HCEC 1CT (cell line): ENCODE measurements at regions not wholly inside any gene's neighbourhood (a gene's known extent, or its start where the extent isn't known, plus 50 kb on each side); places are given as distances from the start of the nearest gene placed in this dataset.

ENCODE experiments used
- DNase-seq: peaks from one replicate; pipeline ENCODE4 v3.0.0-alpha.2; 2017

DNA sequence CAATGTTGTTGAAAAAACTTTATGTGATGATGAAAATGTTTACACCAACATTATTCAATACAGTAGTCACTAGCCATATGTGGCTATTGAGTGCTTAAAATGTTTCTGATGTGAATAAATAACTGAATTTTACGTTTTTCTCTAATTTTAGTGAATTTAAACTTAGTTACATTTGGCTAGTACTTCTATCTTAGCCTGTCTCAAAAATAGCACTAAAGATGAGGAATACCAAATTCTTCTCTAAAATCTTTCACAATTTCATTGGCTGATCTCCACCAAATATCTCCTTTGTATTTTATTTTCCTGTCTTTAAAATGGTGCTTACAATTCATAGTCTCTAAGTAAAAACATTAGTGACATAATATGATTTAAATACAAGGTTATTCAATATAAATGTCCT is 83.7 kb upstream of the RND3 start:
- DNase-seq: no peak

DNA sequence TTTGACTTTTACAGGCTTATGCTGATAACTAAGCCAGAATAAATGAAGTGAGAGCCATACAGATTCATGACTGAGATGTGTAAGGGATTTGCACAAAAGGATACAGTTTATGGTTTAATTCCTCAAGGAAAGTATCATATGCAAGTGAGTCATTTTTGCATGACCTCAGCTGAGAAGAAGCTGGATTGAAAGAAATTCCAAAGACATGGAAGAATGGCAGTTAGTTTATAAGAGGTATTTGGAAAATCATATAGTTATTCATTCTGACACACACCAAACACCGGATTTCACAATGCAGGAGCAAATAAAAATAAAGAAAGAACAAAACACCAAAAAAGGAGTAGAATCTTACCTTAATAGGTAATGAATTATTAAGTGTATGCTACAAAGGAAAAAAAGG is 83.2 kb upstream of the RND3 start:
- peak; percentile 96 for DNase-seq

DNA sequence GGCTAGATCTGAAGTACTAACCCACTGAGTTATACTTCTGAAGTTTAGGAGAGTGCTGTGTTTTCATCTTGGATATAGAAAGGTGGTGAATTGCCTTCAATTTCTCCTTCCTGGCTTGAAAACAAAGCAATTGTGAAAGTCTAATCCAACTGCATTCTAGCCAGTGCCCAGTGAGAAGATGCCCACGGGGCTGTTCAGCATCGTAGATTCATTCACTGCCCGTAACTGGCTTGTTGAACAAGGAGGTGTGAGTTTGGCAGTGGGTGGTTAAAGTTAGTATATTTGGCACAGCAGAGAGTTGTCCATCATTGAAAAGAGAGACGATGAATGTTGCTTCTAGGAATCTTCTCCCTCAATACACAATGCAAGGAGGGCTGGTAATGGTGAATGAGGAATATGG is 82.3 kb upstream of the RND3 start:
- no peak for DNase-seq

DNA sequence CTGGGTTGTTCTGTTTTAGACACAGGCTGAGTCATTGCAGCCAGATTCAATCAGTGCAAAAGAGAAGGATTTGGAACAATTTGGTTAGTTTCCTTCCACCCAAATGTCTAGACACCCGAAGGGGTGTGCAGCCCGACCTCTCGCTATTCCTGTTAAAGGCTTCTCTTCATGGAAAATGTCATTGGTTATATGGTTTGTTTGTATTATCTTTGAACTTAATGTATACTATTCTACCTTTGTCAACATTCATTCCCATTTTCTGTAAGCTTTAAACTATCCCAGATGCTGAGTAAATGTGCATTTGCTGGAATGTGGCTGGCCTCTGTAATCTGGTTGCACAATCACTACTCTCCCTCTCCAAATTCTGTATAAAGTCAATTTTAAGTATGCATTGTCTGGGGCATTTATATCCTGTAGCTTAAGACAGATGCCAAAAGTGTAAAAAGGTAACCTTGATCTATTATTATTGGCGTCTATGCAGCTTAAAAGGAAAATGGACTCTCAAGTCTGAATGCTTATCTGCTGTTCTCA is 80.4 kb upstream of the RND3 start:
- DNase-seq: peak; percentile 62

DNA sequence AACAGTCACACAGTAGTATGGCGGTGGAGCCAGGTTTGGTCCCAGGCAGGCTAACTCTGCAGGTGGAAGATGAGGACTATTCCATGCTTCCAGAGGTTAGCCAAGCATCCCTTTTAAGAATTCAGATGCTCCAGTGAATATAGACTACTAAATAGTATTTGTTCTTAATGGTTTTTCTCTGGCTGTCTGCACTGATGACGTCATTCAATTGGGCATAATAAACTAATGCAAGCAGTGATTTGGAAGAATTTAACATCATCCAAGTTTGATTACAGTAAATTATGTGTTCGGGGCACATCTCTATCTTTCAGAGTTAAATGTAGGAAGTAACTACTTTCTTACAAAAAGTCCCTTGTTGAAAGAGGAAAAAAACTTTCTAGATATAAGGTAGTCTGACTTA is 78.8 kb upstream of the RND3 start:
- DNase-seq: no peak

DNA sequence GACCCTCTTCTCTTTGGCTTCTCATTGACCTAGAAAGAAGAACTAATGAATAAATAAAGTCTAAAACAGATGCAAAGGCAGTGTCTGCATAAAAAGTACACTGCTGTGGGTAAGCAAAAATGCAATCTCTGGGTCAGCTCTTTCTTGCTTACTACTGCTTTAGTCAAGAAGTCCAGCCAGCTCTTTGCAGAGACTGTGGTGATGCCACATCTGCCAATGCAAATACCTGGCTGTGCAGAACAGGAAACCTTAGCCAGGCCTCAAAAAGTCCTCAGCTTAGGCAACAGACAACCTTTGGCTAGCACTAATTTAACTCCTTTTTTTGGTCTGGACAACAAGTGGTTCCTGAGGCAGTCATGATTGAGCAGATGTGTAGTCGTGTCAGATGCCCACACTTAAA is 73.6 kb upstream of the RND3 start:
- DNase-seq: no peak

DNA sequence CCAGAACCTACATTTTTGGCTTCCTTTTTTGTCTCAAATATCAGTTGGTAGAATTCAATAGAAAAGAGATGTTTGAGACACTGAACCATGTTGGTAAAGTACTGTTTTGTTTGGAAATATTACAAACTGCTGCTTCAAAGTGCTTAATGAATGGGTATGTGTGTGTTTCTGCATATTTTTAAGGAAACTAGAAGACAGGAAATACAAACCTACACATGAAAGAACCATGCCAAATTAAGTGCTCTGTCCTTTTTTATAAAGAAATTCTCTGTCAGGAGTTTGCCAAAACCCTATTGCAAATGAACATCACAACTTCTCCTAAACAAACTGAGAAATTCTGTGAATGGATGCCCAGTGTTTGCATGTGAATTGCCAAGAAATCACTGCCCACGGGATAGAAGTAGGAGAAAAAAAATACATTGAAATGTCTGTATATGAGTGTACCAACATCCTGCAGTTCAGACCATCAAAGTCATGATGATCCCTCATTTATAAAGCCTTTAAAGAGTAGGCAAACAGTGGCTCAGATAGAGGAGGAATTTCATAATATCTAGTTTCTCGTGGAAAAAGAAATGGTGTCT is 69.6 kb upstream of the RND3 start:
- no peak for DNase-seq

DNA sequence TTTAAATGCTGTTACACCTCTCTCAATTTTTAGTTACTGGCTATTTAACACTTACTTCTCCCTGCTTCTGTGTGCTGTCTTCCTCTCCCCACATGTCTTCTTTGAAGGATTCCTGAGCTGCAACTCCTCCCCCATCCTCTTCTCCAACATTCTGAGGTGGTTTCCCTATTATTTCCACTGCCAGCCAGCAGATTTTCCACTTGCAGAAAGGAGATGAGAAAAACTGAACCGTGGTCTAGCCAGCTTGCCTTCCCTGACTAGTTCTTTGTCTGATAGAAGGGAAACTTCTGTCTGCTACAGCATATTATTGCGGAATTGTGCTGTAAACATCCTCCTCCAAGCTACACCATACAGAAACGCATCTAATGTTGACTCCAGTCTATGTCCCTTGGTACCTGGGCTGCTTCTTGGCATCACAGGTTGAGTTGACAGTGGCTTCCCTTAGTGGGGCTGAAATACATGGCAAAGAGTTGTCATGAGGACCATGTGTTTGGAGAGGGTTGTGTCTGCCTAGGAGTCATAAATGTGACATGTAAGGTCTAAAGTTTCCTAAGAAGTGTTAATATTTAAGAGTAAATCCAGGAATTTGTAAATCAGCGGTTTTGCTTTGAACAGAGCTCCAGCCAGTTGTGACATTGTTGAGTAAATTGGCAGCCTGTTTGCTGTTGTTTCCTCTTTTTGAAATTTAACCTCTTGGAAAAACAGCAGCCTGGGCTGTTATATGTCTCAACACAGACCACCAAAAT is 68.3 kb upstream of the RND3 start:
- no peak for DNase-seq

DNA sequence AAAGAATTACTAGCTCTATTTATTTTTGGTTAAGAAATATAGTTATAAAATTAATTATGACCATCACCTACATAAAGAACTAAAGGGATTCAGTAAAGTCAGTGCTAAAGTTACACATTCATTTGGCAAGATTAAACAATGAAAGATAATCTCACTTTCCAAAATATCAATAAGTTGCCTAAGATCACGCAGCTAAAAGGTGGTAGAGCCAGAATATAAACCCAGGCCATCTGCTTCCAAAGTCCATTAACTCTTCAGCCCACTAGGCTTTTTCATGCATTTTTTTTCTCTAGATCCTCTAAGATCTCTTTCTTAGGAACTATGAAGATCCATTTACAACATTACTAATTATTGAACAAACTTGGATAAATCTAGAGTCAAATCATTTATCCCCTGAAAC is 66.6 kb upstream of the RND3 start:
- no peak for DNase-seq

DNA sequence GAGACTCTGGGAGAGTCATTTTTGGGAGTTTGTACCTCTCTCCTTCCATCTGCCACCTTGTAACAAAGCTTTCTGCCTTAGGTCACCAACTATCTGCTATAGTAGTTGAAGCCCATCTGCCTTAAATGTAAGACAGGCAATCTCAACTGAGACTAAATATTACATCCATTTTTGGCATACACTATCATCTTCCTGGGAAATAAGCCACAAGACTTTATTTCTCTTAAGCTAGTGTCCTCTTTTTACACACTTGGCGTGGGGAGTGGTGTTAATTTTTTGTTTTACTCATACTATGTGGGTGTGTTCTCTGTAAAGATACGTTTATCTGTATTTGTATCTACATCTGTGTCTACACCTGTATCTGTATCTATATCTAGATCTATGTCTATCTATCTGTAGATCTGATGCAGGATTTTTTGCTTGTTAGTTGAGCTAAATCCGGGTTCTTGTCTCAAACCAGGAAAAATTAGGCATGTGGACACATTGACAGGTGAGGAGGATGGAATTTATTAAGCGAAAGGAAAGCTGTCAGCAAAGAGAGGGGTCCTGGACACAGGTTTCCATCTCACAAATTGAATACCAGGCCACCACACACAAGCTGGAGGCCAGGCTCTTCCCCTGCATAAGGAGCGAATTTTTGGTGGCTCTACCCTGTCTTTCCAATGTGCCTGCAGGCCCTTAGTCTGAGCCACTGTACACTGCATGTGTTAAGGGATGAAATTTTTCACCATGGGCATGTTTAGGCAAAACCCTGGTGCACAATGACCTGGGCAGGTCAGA is 64.8 kb upstream of the RND3 start:
- no peak for DNase-seq

DNA sequence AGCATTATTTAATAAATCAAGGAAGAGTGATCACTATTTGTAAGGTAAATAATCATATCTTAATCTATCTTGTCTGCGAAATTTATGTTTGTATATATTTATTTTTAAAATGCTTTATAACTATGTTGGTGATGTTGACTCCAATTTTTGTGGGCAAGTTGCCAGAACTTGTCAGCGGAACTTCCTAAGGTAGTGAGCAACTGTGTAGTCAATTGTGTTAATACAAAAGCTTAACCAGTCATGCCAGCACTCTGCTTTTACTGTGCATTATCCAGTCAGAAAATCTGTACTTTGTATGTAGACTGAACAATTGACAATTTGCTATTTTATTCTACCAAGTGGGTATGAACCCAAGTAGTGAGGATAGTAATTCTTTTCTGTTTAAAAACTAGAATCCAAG is 61.9 kb upstream of the RND3 start:
- no peak for DNase-seq

DNA sequence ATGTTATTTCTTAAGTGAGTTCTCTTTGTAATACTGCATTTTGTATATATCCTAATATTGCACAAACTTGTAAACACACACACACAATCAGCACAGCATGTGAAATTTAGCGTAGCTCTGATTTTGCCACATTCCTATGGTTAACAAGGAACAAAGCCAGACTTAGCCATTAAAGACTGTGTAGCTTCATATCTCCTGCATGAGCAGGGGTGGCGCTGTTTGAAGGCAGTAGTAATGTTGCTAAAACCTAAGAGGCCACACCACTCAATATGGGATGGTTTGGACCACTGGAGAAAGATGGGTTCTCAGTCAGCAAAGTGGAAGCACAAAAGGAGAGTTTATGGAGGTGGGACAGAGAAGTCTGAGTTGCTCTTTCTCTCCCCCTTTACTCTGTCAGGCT is 61.1 kb upstream of the RND3 start:
- peak; percentile 56 for DNase-seq

DNA sequence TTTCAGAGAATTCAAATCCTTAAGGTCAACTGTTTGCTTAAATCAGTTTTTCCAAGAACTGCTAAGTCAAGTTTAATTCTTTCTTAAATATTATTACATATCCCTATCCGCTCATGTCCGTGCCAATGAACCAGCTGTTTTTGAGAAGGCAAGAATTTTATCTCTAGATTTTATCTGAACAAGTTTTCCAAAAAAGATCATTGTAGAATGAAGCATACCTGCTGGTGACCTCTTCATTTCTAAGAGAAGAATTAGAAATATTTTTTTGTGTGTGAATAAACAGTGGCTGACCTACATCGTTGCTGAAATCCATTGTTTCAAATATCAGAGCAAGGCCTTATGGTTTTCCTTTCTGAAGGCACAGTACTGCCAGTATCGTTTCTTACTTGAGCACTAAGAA is 58.4 kb upstream of the RND3 start:
- no peak for DNase-seq

DNA sequence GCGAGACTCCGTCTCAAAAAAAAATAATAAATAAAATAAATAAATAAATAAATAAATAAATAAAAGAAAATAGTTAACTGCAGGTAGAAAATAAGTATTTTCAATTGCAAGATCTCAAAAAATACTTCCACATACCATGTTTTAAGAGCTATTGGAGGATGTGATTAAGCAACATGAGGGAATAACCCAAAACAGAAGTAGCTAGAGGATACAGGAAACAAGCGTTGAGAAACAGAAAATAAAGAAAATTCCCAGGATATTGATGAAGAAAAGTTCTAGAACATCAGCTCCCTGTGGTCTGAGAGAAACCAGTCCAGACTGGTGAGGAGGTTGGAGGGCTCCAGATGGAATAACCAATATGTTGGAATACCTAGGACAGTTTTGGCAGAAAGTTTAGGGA is 57.3 kb upstream of the RND3 start:
- no peak for DNase-seq

DNA sequence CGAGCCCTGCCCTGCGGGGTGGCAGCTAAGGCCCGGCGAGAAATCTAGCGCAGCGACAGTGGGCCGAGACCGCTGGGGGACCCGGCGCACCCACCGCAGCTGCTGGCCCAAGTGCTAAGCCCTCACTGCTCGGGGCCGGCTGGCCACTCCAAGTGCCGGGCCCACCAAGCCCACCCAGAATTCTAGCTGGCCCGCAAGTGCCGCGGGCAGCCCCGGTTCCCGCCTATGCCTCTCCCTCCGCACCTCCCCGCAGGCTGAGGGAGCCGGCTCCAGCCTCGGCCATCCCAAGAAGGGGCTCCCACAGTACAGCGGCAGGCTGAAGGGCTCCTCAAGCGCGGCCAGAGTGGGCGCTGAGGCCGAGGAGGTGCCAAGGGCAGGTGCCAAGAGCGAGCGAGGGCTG is 55.2 kb upstream of the RND3 start:
- DNase-seq: no peak

DNA sequence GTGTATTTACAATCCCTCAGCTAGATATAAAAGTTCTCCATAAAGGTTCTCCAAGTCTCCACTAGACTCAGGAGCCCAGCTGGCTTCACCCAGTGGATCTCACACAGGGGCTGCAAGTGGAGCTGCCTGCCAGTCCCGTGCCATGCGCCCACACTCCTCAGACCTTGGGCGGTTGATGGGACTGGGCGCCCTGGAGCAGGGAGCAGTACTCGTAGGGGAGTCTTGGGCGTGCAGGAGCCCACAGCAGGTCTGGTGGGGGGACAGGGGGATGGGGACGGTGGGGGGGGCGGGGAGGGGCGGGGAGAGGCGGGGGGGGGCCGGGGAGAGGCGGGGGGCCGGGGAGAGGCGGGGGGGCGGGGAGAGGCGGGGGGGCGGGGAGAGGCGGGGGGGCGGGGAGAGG is 54.7 kb upstream of the RND3 start:
- no peak for DNase-seq

DNA sequence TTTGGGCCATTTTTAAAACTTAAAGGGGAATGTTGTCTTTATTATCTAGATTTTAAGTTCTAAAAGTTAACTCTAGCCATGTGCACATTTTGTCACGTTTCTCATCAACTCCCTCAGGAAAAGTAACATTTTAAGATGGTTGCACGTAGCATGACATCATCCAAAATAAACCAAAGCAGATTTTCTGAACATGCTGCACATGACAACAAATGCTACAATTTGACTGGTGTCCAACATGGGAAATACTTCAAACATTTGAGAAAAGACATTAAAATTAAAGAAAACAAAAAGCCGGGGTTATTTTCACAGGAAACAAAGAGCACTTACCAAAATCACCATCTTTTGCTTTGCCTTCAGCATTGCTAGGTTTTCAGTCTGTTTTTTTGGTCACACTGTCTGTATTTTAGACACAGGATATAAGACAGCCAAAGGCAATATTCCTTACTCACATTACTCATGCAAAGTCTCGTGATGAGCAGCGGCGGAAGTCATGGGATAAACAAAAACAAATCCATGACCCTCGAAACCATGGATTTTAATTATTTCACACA is 51.3 kb upstream of the RND3 start:
- peak; percentile 39 for DNase-seq
